K562 (cell line): ENCODE measurements at regions not wholly inside any gene's neighbourhood (a gene's known extent, or its start where the extent isn't known, plus 50 kb on each side); places are given as distances from the start of the nearest gene placed in this dataset.

Experiments
- CHD7 ChIP-seq: fragments of 200-600 bp; sonication (generic); IDR thresholded peaks from one replicate; pipeline ENCODE4 v1.6.1; 2012; ENCODE audit warnings: mild to moderate bottlenecking, low read depth, low read length, inconsistent platforms
- CTCF ChIP-seq, 3 experiments: IDR thresholded peaks in 2 of 3; conservative IDR thresholded peaks in 1 of 3; 2 replicates each; pipeline ENCODE4 v1.5.1; 2011 to 2012; ENCODE audit warnings: low read length in 3 of 3, mild to moderate bottlenecking in 3 of 3, control low read depth in 2 of 3, improper control_type of control experiment in 1 of 3, inconsistent platforms in 1 of 3, low read depth in 1 of 3, mixed read lengths in 1 of 3, moderate library complexity in 1 of 3; ENCODE audit not compliant: insufficient read depth in 2 of 3
- FOXM1 ChIP-seq, 2 experiments: fragments of 450-650 bp in 1 of 2; sonication (generic) in 1 of 2; formaldehyde crosslinking in 1 of 2; IDR thresholded peaks; 2 replicates each; pipeline versions ENCODE4 v1.6.1 to v1.9.0; 2017 to 2022; ENCODE audit warnings: low read depth in 2 of 2, mild to moderate bottlenecking in 2 of 2, missing genetic modification reagents in 1 of 2, moderate library complexity in 1 of 2
- HDAC2 ChIP-seq: fragments of 450-650 bp; IDR thresholded peaks from 2 replicates; pipeline ENCODE4 v1.6.1; 2016; ENCODE audit warnings: mild to moderate bottlenecking
- KAT7 ChIP-seq: sonication (generic); formaldehyde crosslinking; IDR thresholded peaks from 2 replicates; pipeline ENCODE4 v1.8.0; 2022; ENCODE audit warnings: missing genetic modification reagents, mild to moderate bottlenecking, borderline replicate concordance
- MEF2D ChIP-seq: conservative IDR thresholded peaks from 2 replicates; pipeline ENCODE4 v1.6.1; 2016; ENCODE audit warnings: low read depth, missing genetic modification characterization, missing compliant biosample characterization
- NFATC3 ChIP-seq: fragments of 450-650 bp; IDR thresholded peaks from 2 replicates; pipeline ENCODE4 v1.6.1; 2017; ENCODE audit warnings: mild to moderate bottlenecking

GRCh38 chr11:116427903-116428637 is 344.7 kb downstream of the BUD13 start:
- TF ChIP-seq CHD7 (no peak), KAT7 (CRISPR knock-in tag) (no peak), CTCF (IDR thresholded peaks at IDR 0.05 in 2 of 3, conservative IDR thresholded peaks at IDR 0.05 in 1 of 3; ENCODE audit: insufficient read depth in 2 of 3, low read depth in 1 of 3, low read length in 3 of 3) (no peak), MEF2D (no peak), HDAC2 (no peak), FOXM1 (IDR thresholded peaks at IDR 0.05; ENCODE audit: low read depth) (no peak), FOXM1 (CRISPR knock-in tag; IDR thresholded peaks at IDR 0.05; ENCODE audit: low read depth) (no peak), NFATC3 (no peak)
